ENCODE measurements at regions not wholly inside any gene's neighbourhood (a gene's known extent, or its start where the extent isn't known, plus 50 kb on each side); places are given as distances from the start of the nearest gene placed in this dataset.

DNA sequence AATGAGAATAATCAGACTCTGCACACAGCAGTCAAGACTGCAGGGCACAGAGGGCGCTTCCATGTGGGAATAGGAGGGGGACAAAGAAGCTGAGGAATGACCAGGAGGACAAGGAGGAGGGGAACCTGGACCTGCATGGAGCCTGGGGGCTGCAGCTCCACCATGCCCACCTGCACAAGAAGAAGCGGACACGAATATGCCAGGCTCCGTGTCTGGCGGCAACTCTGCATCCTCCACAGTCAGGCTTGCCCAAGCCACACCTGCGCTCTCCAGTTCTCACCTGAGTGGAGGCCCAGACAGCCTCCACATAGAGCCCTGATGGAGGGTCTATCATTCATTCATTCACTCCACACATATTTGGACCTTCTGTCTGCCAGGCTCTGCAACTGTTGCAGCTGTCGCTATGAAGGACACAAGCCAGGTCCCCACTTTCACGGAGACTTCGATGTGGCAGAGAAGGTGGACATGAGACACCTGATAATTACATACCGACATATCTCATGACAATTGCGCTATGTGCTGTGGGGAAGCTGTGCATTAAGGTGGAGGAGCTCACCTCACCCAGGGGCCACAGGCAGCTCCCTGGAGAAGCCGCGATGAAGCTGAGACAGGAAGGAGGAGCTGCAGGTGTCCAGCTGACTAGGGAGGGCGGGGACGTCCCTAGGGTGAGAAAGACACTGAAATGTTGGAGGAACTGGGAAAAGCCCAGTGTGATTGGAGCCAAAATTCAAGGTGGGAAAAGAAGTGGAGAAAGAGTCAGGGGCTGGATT is 159.2 kb downstream of the INHBB start:
- WGBS, 2 donors: 92 to 96% methylated on average over 15 of the region's 15 CpGs
- no peak for DNase-seq (ENCODE audit: low spot score in 2 of 2)
- no peak overlapping the region for H3K4me3 ChIP-seq (ENCODE audit: low read depth, poor library complexity, severe bottlenecking)
- TF ChIP-seq, protein P1, sequence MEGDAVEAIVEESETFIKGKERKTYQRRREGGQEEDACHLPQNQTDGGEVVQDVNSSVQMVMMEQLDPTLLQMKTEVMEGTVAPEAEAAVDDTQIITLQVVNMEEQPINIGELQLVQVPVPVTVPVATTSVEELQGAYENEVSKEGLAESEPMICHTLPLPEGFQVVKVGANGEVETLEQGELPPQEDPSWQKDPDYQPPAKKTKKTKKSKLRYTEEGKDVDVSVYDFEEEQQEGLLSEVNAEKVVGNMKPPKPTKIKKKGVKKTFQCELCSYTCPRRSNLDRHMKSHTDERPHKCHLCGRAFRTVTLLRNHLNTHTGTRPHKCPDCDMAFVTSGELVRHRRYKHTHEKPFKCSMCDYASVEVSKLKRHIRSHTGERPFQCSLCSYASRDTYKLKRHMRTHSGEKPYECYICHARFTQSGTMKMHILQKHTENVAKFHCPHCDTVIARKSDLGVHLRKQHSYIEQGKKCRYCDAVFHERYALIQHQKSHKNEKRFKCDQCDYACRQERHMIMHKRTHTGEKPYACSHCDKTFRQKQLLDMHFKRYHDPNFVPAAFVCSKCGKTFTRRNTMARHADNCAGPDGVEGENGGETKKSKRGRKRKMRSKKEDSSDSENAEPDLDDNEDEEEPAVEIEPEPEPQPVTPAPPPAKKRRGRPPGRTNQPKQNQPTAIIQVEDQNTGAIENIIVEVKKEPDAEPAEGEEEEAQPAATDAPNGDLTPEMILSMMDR (IDR thresholded peaks at IDR 0.05): no peak
- no peak for TF ChIP-seq POLR2A (IDR thresholded peaks at IDR 0.05)
- intact Hi-C loops (cut with DNase I; ENCODE audit: low total_unique reads): no loop called here

DNA sequence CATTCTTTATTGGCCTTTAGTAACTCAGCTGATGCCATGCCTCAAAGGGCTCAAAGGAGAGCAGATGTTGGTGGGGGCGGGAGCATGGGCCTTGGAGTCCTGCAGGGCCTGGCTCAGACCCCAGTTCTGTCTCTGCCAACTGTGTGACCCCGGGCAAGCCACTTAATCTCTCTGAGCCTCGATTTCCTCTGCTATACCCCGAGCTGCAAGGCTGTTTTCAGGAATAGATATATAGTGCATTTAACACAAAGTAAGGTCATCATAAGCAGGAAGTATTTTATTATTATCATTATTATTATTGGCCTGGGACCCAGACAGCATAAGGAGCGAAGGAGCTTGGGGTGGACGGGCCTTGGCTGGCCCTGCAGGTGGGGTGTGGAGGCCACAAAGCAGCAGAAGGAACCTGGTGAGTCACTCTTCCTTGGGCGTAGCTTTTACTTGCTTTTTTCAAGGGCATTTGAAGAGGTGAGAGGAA is 162.7 kb downstream of the INHBB start:
- WGBS, 2 donors: 49 to 51% methylated on average over 7 of the region's 7 CpGs

DNA sequence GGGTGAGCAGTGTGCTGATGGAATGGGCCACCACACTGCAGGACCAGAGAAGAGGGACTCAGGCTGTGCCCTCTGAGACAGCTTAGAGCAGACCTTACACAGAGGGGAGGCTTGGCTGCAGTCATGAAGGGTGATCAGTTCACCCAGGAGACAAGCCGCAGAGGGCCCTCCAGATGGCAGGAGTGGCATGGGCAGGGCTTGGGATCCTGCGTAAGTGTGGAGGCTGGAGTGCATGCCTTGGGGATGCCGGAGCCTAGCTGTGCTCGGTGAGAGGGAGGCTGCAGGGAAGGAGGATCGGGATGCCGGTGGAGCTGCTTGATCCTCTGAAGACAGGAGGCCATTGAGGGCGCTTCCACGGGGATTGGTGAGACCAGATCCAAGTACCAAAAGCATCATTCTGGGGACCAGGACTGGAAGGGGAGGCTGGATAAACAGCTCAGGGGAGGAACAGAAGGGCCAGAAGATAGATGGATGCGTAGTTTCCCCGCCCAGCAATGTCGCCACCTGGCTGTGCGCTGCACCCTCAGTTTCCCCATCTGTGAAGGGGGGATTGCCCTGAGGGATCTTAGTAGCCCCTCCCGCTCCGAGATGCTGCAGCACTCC is 163.4 kb downstream of the INHBB start:
- intact Hi-C loops (cut with DNase I; ENCODE audit: low total_unique reads): no loop called here
- WGBS, 2 donors: 95 to 97% methylated on average over 13 to 14 of the region's 14 CpGs
- TF ChIP-seq, protein P1 (IDR thresholded peaks at IDR 0.05): no peak
- TF ChIP-seq POLR2A (IDR thresholded peaks at IDR 0.05): no peak
- DNase-seq (ENCODE audit: low spot score in 2 of 2): no peak
- H3K4me3 ChIP-seq (ENCODE audit: low read depth, poor library complexity, severe bottlenecking): no peak overlapping the region

More for the DNA sequence above, 162.7 kb downstream of the INHBB start:
- H3K4me3 ChIP-seq (ENCODE audit: low read depth, poor library complexity, severe bottlenecking): no peak overlapping the region
- no peak for DNase-seq (ENCODE audit: low spot score in 2 of 2)
- intact Hi-C loops (cut with DNase I; ENCODE audit: low total_unique reads): no loop called here
- TF ChIP-seq, protein P1 (IDR thresholded peaks at IDR 0.05): no peak
- TF ChIP-seq POLR2A (IDR thresholded peaks at IDR 0.05): no peak

DNA sequence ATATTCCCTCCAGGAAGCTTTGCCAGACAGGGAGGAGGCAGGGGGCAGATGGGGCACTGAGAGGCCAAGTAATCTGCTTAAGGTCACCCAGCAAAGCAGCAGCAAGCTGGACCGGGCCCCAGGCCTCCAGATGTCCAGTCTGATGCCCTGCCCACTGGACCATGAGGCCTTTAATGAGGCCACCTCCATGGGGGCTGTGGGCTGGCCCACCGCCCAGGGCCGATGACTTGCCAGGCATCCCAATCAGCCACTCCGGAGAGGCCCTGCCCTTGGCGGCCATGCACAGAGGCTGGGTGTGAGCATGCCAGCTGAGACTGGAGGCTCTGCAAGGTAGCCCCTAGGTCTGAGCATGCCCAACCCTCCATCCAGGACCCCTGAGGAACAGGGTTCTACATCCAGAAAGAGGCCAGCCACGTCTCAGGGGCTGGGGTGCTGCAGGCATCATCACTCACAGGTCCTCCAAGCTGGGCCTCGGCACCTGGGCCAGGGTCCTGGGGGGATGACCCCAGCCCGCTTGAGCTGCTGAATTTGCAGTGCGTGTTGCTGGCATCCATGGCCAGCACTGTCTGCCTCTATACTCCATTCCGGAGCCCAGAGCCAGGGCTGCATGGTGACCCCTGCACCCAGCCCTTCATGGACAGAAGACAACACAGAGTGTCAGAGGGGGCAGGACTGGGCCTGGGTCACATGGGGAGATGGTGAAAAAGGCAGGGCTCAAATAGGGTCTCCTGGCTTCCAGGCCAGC is 164.2 kb downstream of the INHBB start:
- no peak for DNase-seq (ENCODE audit: low spot score in 2 of 2)
- TF ChIP-seq, protein P1 (IDR thresholded peaks at IDR 0.05): no peak
- no peak for TF ChIP-seq POLR2A (IDR thresholded peaks at IDR 0.05)
- WGBS, 2 donors: 89 to 94% methylated on average over 1 to 8 of the region's 10 CpGs
- no peak overlapping the region for H3K4me3 ChIP-seq (ENCODE audit: low read depth, poor library complexity, severe bottlenecking)
- intact Hi-C loops (cut with DNase I; ENCODE audit: low total_unique reads): no loop called here

DNA sequence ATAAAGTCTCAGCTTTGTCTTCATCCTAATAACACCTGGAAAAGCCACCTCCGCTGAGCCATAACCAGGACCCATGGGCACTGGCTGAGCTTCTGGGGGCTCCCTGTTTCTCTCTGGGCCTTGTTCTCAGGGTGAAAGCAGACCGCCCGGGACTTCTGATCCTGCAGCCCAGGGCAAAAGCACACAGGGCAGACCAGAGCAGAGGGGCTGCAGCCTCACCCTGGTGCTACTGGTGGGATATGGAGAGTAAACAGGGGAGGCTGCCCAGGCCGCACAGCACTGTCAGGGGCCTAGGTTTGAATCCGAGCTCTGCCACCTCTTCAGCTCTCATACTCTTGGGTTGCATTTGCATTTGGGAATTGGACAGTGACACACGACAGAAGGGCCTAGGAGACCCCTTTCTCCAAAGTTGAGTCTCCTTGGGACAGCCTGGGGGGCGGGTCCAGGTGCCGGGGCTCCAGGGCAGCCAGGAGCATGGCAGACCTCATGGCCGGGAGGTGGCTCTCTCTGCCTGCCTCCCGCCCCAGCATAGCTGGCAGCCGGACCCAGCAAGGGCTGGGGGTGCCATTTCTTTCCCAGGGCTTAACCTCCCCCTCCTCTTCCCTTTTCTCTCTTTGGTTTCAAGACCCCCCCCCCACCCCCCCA is 164.9 kb downstream of the INHBB start:
- no peak for DNase-seq (ENCODE audit: low spot score in 2 of 2)
- WGBS, 2 donors: 84 to 95% methylated on average over 9 to 11 of the region's 11 CpGs
- no peak overlapping the region for H3K4me3 ChIP-seq (ENCODE audit: low read depth, poor library complexity, severe bottlenecking)
- intact Hi-C loops (cut with DNase I; ENCODE audit: low total_unique reads): no loop called here
- no peak for TF ChIP-seq POLR2A (IDR thresholded peaks at IDR 0.05)
- TF ChIP-seq, protein P1 (IDR thresholded peaks at IDR 0.05): no peak
